GM18498 (cell line): ENCODE measurements at regions not wholly inside any gene's neighbourhood (a gene's known extent, or its start where the extent isn't known, plus 50 kb on each side); places are given as distances from the start of the nearest gene placed in this dataset.

Experiments used
- ATAC-seq: cut with Tn5 transposase; IDR thresholded peaks from one replicate; pipeline ENCODE4 v1.9.1; 2021; ENCODE audit warnings: mild to moderate bottlenecking, moderate library complexity; ENCODE audit not compliant: unreplicated experiment

GRCh38 chr18:61679836-61680235 lies 213.0 kb downstream of the RNF152 start:
- ATAC-seq = no peak

- no peak for ATAC-seq
These were observed 215.3 kb downstream of the RNF152 start for GRCh38 chr18:61677435-61677970.

GRCh38 chr18:61676773-61677434 lies 215.9 kb downstream of the RNF152 start:
- ATAC-seq = no peak

DNA sequence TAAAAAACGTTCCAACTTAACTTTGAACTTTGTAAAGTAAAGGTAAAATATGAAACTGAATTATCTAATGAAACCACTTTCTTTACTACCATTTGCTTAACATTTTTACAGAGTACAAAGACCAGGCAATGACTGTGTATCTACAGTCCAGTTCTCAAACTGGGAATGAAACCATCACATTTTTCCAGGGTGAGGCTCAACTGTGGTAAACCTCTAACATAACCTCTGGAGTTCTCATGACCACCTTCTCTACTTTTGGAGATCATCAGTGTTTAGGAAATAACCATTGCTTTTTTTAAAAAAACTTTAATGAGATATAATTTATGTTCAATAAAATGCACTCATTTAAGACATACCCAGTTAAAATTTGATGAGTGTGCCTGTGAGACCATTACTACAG lies 223.5 kb downstream of the RNF152 start:
- no peak for ATAC-seq

DNA sequence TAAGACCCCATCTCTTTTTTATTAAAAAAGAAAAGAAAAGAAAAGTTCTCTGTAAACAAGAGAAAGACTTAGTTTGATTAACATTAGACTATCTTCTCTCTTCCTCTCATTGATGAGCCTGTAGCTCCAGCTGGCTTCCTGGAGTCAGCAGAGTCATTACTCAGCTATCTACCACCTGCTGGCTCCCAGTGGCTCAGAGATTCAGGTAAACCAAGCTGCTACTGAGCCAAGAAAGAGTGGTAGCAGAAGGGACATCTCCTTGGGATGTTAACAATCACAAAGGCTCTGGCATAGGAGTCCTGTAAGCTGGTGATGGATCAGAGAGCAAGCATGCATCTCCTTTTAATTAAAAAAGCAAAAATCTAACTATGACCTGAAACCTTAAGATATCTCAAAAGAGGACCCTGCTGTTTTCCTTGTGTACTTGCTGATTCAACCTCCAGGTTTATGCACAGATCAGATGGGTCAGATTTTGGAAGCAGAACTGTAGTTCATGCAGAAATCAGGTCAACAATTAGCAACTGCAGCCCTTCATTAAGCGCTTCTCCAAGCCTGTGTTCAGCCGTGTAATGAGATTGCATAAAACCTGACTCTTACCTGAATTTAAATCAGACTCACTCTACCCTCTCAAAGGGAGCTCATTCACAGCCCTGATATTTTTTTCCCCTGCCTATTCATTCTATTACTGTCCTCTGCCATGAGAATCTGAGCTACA lies 225.8 kb downstream of the RNF152 start:
- ATAC-seq = no peak

GRCh38 chr18:61664419-61665084 lies 228.3 kb downstream of the RNF152 start:
- ATAC-seq = no peak

DNA sequence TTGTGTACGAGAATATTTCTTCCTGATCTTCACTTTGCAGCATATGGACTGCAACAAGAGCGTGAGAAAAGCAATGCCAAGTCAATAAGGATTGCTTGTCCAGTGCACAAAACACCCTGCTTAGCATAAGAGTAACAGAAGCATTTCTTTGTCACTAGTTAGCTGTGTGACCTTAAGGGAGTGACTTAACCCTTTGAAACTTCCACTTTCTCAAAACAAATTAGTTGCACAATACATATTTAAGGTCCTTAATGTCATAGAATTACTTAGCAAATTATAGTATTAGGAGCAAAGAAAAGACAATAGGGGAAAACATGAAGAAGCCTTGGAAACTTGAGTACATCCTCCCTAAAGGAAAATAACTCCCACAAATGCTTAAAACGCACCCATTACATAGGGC lies 230.1 kb downstream of the RNF152 start:
- no peak for ATAC-seq

DNA sequence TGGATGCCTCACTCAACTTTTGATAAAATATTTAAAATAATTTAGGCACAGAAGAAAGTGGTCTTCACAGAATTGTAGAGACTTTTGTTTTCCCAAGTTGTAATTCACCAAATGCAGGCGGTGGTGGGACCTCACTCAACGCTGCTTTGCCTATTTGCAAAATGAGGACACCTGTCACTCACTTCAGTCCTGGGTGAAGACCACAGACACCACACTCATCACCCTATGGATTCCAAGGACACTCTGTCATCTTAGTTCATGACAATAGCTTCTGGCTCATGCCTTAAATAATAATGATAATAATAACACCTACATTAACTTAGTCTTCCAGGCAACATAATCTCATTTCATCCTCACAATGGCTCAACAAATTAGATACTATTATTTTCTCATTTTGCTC lies 234.4 kb downstream of the RNF152 start:
- no peak for ATAC-seq

GRCh38 chr18:61657066-61657732 lies 235.6 kb downstream of the RNF152 start:
- no peak for ATAC-seq

- ATAC-seq = no peak
These were observed 237.2 kb downstream of the RNF152 start for GRCh38 chr18:61655630-61656029.

DNA sequence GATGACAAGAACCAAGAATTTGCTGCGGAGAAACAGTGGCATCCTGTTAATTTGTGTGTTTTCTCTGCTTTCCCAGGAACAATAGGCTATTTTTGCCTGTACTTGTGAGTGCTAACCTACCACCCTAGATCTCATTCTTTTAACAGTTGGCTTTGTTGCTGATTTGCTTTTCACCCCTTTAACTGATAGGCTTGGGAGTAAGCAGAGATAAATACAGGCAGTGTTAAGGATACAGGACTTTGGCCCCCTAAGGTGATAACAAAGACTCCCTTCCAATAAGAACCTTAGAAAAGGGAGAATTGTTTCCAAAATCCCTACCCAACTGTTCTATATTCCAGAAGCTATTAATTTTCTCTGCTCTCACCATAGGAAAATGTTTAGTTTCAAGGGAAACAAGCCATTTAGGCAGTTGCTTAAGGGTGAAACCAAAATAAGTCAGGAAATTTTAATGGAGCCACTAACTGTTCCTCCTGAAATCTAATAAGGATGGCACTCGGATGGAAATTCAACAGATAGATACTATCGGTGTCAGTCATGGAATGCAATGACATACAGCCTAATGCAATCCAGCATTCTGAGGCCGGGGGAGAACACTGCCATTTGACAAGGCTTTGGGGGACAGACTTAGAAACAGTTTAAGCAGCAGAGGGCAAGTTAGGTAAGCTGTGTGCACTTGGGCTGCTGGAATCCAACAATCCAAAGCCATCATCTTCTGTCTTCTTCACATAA lies 238.8 kb downstream of the RNF152 start:
- no peak for ATAC-seq

- ATAC-seq = no peak
These were observed 240.9 kb downstream of the RNF152 start for GRCh38 chr18:61651880-61652268.

GRCh38 chr18:61651145-61651879 lies 241.5 kb downstream of the RNF152 start:
- ATAC-seq = no peak

DNA sequence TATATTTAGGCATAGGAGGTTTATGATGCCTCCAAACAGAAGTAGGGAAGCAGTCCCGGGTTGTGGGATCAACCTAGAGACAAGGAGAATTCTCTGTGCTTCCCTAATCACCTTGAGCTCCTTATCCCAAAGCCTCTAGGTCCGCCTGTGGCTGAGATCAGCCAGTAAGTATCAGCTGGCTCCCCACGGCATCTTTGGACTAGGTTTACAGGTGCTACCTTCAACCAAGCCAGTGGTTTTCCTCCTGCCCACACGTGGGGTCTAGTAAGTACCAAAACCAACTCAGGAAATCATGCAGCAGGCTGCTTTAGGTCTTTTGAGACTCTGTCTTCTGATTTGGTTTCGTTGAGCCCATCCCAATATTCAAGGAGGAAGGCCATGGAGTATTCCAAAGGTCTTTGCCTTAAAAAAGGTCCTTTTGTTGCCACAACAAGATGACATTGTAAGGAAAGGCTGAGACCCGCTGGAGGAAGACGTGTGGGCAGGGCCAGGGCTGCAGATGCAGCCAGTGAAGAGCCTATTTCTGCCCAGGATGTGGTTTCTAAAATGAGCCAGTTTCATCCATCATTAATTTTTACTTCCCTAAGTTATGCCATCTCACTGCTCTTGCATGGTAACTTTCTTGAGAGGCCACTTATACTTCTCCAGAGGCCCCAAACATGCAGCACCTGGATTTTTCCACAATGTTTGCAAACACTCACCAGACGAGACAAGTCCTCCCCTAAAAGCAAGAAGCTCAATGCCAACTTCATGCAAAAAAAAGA lies 248.7 kb downstream of the RNF152 start:
- ATAC-seq = no peak

DNA sequence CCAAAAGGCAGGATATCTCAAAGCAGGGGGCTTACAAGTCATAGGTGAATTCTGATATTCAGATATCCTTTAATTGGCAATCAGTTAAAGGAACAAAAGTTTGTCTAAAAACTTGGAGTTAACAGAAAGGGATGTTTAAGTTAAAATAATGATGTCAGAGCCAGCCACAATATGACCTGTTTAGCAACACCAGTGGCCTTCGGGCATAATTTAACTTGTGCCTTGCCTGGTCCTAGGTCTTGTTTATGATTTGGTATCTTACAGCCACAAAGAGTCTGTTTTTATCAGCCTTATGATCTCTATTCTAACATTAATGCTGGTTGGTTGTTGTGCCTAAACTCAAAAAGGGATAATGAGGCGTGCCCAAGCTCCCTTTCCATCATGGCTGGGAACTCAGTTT lies 252.9 kb downstream of the RNF152 start:
- no peak for ATAC-seq

GRCh38 chr18:61637905-61638595 lies 254.8 kb downstream of the RNF152 start:
- no peak for ATAC-seq

DNA sequence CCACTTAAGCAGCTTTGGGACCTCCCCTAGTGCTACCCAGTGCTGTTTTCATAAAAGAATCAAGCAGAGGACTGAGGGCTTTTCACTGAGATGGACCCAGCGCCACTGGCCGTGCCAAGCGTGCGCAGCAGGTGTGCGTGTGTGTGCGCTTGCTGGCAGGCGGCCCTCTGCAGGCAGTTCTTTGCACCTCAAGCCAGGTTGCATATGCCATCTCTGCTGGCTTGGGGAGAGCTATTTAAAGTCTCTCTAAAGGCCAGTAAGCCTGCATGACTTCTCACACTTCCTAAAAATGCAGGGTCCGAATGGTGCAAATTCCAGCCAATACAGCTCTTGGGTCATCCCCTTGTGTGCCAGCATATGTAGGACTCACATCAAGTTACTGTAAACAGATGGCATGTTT lies 255.5 kb downstream of the RNF152 start:
- ATAC-seq = no peak

GRCh38 chr18:61635901-61636528 lies 256.8 kb downstream of the RNF152 start:
- peak; percentile 52 for ATAC-seq
